SK-N-SH (cell line): ENCODE measurements at regions not wholly inside any gene's neighbourhood (a gene's known extent, or its start where the extent isn't known, plus 50 kb on each side); places are given as distances from the start of the nearest gene placed in this dataset.

Source experiments
- CTCF ChIA-PET: fragments of 300-600, 350-600 bp; formaldehyde crosslinking; extraction: SDS; loops from one replicate; lab custom pipeline; 2021; lab: Yijun Ruan, JAX
- POLR2A ChIA-PET: fragments of 350-600 bp; sonication (Branson Sonifier 250); formaldehyde crosslinking; extraction: SDS; loops from one replicate; lab custom pipeline; 2020; ENCODE audit warnings: antibody characterized with exemption, inconsistent platforms; lab: Yijun Ruan, JAX
- DNase-seq: peaks from one replicate; pipeline ENCODE4 v3.0.0; 2012
- H2AFZ ChIP-seq: fragments of 200-600 bp; sonication (generic); 2 replicates; pipeline ENCODE4 v1.8.1; 2016; ENCODE audit warnings: antibody characterized with exemption, mild to moderate bottlenecking, low read depth
- H3F3A ChIP-seq: fragments of 200-600 bp; sonication (generic); replicated peaks from 2 replicates; pipeline ENCODE3; 2016; ENCODE audit warnings: antibody characterized with exemption, mild to moderate bottlenecking; ENCODE audit not compliant: insufficient read depth
- H3K27ac ChIP-seq, 2 experiments: fragments of 200-500 bp in 1 of 2; fragments of 200-600 bp in 1 of 2; sonication (Bioruptor generic) in 1 of 2; sonication (generic), shearing (Covaris generic) in 1 of 2; 2 replicates each; pipeline versions ENCODE4 v1.5.1 to v1.6.1; 2014 to 2016; ENCODE audit warnings: low read depth in 2 of 2, inconsistent platforms in 1 of 2, low read length in 1 of 2, mild to moderate bottlenecking in 1 of 2, mixed read lengths in 1 of 2
- H3K27me3 ChIP-seq: fragments of 200-600 bp; sonication (generic), shearing (Covaris generic); 2 replicates; pipeline ENCODE4 v1.6.1; 2016; ENCODE audit warnings: mixed run types; ENCODE audit not compliant: insufficient read depth
- H3K36me3 ChIP-seq, 2 experiments: fragments of 200-500 bp in 1 of 2; fragments of 200-600 bp in 1 of 2; sonication (Bioruptor generic) in 1 of 2; sonication (generic) in 1 of 2; replicated peaks in 1 of 2; 2 replicates each; pipeline versions ENCODE3 to v1.5.1; 2014 to 2016; ENCODE audit warnings: low read length in 1 of 2, mild to moderate bottlenecking in 1 of 2; ENCODE audit not compliant: insufficient read depth in 2 of 2, control insufficient read depth in 1 of 2
- H3K4me1 ChIP-seq, 2 experiments: fragments of 200-500 bp in 1 of 2; fragments of 200-600 bp in 1 of 2; sonication (Bioruptor generic) in 1 of 2; sonication (generic), shearing (Covaris generic) in 1 of 2; 2 replicates each; pipeline versions ENCODE4 v1.5.1 to v1.6.1; 2014 to 2016; ENCODE audit warnings: low read depth in 1 of 2, low read length in 1 of 2, mixed run types in 1 of 2; ENCODE audit not compliant: insufficient read depth in 2 of 2, control insufficient read depth in 1 of 2
- H3K4me2 ChIP-seq: fragments of 200-600 bp; sonication (generic), shearing (Covaris generic); 2 replicates; pipeline ENCODE4 v1.6.1; 2017; ENCODE audit warnings: mixed run types
- H3K4me3 ChIP-seq, 2 experiments: fragments of 200-500 bp in 1 of 2; fragments of 200-600 bp in 1 of 2; sonication (Bioruptor generic) in 1 of 2; sonication (generic), shearing (Covaris generic) in 1 of 2; 2 replicates each; pipeline versions ENCODE4 v1.5.1 to v1.8.1; 2014 to 2016; ENCODE audit warnings: low read depth in 2 of 2, inconsistent platforms in 1 of 2, low read length in 1 of 2, mild to moderate bottlenecking in 1 of 2, mixed read lengths in 1 of 2, moderate library complexity in 1 of 2
- H3K79me2 ChIP-seq: fragments of 200-600 bp; sonication (generic); 2 replicates; pipeline ENCODE4 v1.8.1; 2017; ENCODE audit warnings: mild to moderate bottlenecking; ENCODE audit not compliant: insufficient read depth
- H3K9ac ChIP-seq: fragments of 200-600 bp; sonication (generic); 2 replicates; pipeline ENCODE4 v1.6.1; 2017; ENCODE audit warnings: mixed run types
- H3K9me2 ChIP-seq: fragments of 200-600 bp; sonication (generic); 2 replicates; pipeline ENCODE4 v1.6.1; 2017; ENCODE audit warnings: mixed run types
- H3K9me3 ChIP-seq: fragments of 200-600 bp; sonication (generic); 2 replicates; pipeline ENCODE4 v1.6.1; 2017; ENCODE audit warnings: mixed run types, mild to moderate bottlenecking, moderate library complexity
- H4K20me1 ChIP-seq: fragments of 200-600 bp; sonication (generic); 2 replicates; pipeline ENCODE4 v1.6.1; 2017; ENCODE audit warnings: mild to moderate bottlenecking, mixed run types; ENCODE audit not compliant: insufficient read depth
- CHD2 ChIP-seq: fragments of 150-350 bp; IDR thresholded peaks from 2 replicates; pipeline ENCODE4 v1.6.1; 2018; ENCODE audit warnings: low read length; ENCODE audit not compliant: partially characterized antibody
- EP300 ChIP-seq, 2 experiments: IDR thresholded peaks; 2 replicates each; pipeline versions ENCODE4 v1.4.0 to v1.6.1; 2012; ENCODE audit warnings: borderline replicate concordance in 1 of 2, low read depth in 1 of 2, low read length in 1 of 2
- EZH2phosphoT487 ChIP-seq: fragments of 200-600 bp; sonication (generic); IDR thresholded peaks from 2 replicates; pipeline ENCODE4 v1.6.1; 2017; ENCODE audit warnings: low read depth, mixed run types, mild to moderate bottlenecking, antibody characterized with exemption, moderate library complexity, borderline replicate concordance
- FOSL2 ChIP-seq: IDR thresholded peaks from 2 replicates; pipeline ENCODE4 v1.4.0; 2012; ENCODE audit warnings: low read depth, mild to moderate bottlenecking, moderate library complexity, borderline replicate concordance
- FOXJ3 ChIP-seq: sonication (generic); formaldehyde crosslinking; IDR thresholded peaks from 2 replicates; pipeline ENCODE4 v1.5.1; 2020; ENCODE audit warnings: mild to moderate bottlenecking, missing genetic modification reagents
- GATA2 ChIP-seq: sonication (generic); formaldehyde crosslinking; IDR thresholded peaks from 2 replicates; pipeline ENCODE4 v1.5.0; 2020; ENCODE audit warnings: mild to moderate bottlenecking, missing genetic modification reagents
- JUND ChIP-seq: IDR thresholded peaks from 2 replicates; pipeline ENCODE4 v1.4.0; 2012
- MXI1 ChIP-seq: IDR thresholded peaks from 2 replicates; pipeline ENCODE4 v1.6.1; 2012; ENCODE audit warnings: mild to moderate bottlenecking, low read depth, low read length, improper control_type of control experiment
- PBX3 ChIP-seq: IDR thresholded peaks from 2 replicates; pipeline ENCODE4; 2012
- REST ChIP-seq: IDR thresholded peaks from 2 replicates; pipeline ENCODE4 v1.6.1; 2012; ENCODE audit warnings: mild to moderate bottlenecking, low read depth, low read length, moderate library complexity
- RFX5 ChIP-seq: IDR thresholded peaks from 2 replicates; pipeline ENCODE4 v1.6.1; 2012; ENCODE audit warnings: mild to moderate bottlenecking, improper control_type of control experiment, low read length
- RXRA ChIP-seq: IDR thresholded peaks from 2 replicates; pipeline ENCODE4 v1.4.0; 2012; ENCODE audit warnings: low read depth, mild to moderate bottlenecking, borderline replicate concordance
- SIN3A ChIP-seq: IDR thresholded peaks from 2 replicates; pipeline ENCODE4 v1.6.1; 2012; ENCODE audit warnings: low read depth, mild to moderate bottlenecking, low read length, moderate library complexity, borderline replicate concordance
- TAF1 ChIP-seq: IDR thresholded peaks from 2 replicates; pipeline ENCODE4 v1.6.1; 2012; ENCODE audit warnings: low read depth, mild to moderate bottlenecking, low read length, moderate library complexity, borderline replicate concordance
- TCF12 ChIP-seq: IDR thresholded peaks from 2 replicates; pipeline ENCODE4 v1.4.0; 2012
- YY1 ChIP-seq: IDR thresholded peaks from 2 replicates; pipeline ENCODE4 v1.4.0; 2012; ENCODE audit warnings: low read depth, mild to moderate bottlenecking
- WGBS: methylation state at CpG from one replicate; pipeline ENCODE4 v1.1.6; 2017; ENCODE audit warnings: low lambda C conversion rate; 5-methylcytosine and 5-hydroxymethylcytosine counted together
- TF ChIP-seq, protein P1 (sequence below): IDR thresholded peaks from 2 replicates; pipeline ENCODE4 v1.4.0; 2012; ENCODE audit warnings: low read depth, borderline replicate concordance
- TF ChIP-seq, protein P2 (sequence below): IDR thresholded peaks from 2 replicates; pipeline ENCODE4 v1.4.0; 2012; ENCODE audit warnings: low read depth

DNA sequence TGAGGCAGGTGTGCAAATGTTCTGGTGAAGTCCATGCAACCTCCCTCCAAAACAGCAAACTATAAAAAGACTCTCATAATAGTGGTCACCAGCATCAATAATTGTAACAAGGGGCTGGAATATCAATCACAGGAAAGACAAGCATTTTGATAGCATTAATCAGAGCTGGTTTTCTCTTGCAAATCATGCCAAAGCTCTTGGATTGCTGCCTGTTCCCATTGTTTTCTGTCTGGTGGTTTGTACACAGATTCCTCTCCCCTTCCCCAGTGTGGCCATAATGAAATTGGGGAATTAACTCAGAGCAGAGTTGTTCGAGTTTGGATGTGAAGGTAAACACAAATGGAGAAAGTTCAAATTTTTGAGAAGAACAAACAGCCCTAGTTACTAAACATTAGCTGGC lies 134.2 kb downstream of the CDCA7 start:
- Histone ChIP-seq H2AFZ (no peak overlapping the region), H3K27me3 (no peaks in the 10 kb centered on the region), H3K9me3 (no peaks in the 10 kb centered on the region), H3K4me1 (no peaks in the 10 kb centered on the region), H3K4me2 (no peak overlapping the region), H3K4me3 (no peak overlapping the region), H3K27ac (no peak overlapping the region), H3K9ac (no peak overlapping the region), H4K20me1 (no peaks in the 10 kb centered on the region), H3K36me3 (no peaks in the 10 kb centered on the region), H3K9me2 (no peaks in the 10 kb centered on the region), H3K79me2 (no peaks in the 10 kb centered on the region), H3F3A (no peaks in the 10 kb centered on the region)
- 3% methylated on average over 1 of the region's 1 CpG for WGBS
- DNase-seq, result no peak
- POLR2A ChIA-PET, result no interaction called here
- no peak for TF ChIP-seq GATA2 (CRISPR knock-in tag)
- CTCF ChIA-PET, result no interaction called here

DNA sequence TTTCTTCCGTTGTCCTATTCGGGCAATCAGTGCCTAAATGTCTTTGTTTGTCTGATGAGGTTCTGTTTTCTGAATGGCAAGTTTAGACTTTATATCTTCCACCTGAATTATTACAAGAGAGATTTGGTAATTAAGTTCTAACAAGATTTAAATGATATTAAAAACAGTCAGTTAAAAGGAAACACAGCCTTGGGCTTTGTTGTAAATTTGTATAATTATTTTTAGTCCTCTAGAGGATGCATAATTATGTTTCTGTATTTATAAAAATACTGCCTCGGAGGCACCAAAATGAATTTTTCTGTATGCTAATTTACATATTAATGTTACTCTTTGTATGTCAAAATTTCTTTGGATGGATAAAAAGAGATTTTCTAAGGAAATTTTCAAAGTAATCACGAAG lies 136.7 kb downstream of the CDCA7 start:
- CTCF ChIA-PET, result no interaction called here
- 37% methylated on average over 4 of the region's 4 CpGs for WGBS
- no peaks in the 10 kb centered on the region for H3K79me2 ChIP-seq

More for the DNA sequence above, 136.7 kb downstream of the CDCA7 start:
- Histone ChIP-seq H3K4me3 (no peak overlapping the region), H3K27ac (no peak overlapping the region), H4K20me1 (no peaks in the 10 kb centered on the region), H2AFZ (no peak overlapping the region), H3K4me2 (no peak overlapping the region), H3K27me3 (no peaks in the 10 kb centered on the region), H3K36me3 (no peaks in the 10 kb centered on the region), H3K4me1 (no peaks in the 10 kb centered on the region), H3F3A (no peaks in the 10 kb centered on the region), H3K9me3 (no peaks in the 10 kb centered on the region), H3K9ac (no peak overlapping the region), H3K9me2 (no peaks in the 10 kb centered on the region)
- POLR2A ChIA-PET, result no interaction called here
- no peak for DNase-seq
- TF ChIP-seq EP300 (IDR thresholded peaks at IDR 0.05; ENCODE audit: borderline replicate concordance in 1 of 2, low read depth in 1 of 2, low read length in 1 of 2) (no peak), TCF12 (no peak), GATA2 (CRISPR knock-in tag) (no peak), SIN3A (no peak), YY1 (no peak), FOXJ3 (CRISPR knock-in tag) (no peak), REST (no peak), TAF1 (no peak), RFX5 (no peak), FOSL2 (no peak), PBX3 (no peak), CHD2 (no peak), RXRA (no peak), JUND (no peak), MXI1 (no peak), EZH2phosphoT487 (no peak)
- TF ChIP-seq, protein P1, sequence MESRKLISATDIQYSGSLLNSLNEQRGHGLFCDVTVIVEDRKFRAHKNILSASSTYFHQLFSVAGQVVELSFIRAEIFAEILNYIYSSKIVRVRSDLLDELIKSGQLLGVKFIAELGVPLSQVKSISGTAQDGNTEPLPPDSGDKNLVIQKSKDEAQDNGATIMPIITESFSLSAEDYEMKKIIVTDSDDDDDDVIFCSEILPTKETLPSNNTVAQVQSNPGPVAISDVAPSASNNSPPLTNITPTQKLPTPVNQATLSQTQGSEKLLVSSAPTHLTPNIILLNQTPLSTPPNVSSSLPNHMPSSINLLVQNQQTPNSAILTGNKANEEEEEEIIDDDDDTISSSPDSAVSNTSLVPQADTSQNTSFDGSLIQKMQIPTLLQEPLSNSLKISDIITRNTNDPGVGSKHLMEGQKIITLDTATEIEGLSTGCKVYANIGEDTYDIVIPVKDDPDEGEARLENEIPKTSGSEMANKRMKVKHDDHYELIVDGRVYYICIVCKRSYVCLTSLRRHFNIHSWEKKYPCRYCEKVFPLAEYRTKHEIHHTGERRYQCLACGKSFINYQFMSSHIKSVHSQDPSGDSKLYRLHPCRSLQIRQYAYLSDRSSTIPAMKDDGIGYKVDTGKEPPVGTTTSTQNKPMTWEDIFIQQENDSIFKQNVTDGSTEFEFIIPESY, result no peak
- TF ChIP-seq, protein P2, sequence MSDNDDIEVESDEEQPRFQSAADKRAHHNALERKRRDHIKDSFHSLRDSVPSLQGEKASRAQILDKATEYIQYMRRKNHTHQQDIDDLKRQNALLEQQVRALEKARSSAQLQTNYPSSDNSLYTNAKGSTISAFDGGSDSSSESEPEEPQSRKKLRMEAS, result no peak
